EH (cell line): ENCODE measurements at regions not wholly inside any gene's neighbourhood (a gene's known extent, or its start where the extent isn't known, plus 50 kb on each side); places are given as distances from the start of the nearest gene placed in this dataset.

Experiments used
- DNase-seq: peaks from one replicate; pipeline ENCODE4 v3.0.0-alpha.2; 2015; ENCODE audit warnings: low read depth

DNA sequence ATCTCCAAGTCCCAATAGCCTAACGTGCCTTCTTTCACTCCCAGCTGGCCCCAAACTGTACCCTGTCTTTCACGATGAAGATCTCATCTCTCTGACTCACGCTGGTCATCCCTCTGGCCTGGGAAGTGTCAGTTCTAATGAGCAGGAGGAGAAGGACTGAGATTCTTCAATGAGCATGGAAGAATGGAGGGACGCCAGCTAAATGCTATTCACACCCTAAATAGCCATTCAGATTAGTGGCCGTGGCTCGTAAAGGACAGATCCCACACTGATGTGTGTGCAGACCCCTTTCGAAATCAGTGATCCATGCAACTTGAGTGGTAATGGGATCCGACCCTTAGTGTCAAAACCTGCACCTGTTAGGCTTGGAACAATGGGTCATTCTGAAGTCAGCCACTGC, 75.9 kb upstream of the SMYD2 start:
- peak; percentile 8 for DNase-seq

GRCh38 chr1:214208460-214208859, 72.5 kb upstream of the SMYD2 start:
- DNase-seq: no peak

GRCh38 chr1:214209260-214209808, 71.6 kb upstream of the SMYD2 start:
- DNase-seq: no peak

- DNase-seq: peak; percentile 69
These were observed 67.8 kb upstream of the SMYD2 start for GRCh38 chr1:214213136-214213535.

DNA sequence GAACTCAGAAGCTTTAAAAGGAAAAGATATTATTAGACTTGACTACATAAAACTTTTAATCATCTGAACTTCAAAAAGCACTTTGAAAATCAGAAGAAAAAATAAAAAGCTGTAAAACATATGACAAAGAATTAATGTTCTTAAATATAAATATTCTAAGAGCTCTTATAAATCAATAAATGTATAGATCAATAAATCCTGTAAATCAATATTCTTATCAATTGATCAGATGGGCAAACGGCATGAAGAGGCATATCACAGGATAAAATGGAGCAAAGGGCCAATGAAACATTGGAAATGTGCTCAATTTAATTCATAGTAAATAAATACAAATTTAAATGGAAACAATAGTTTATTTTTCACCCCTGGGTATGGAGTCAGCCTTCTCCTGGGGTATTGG, 66.1 kb upstream of the SMYD2 start:
- DNase-seq: no peak

DNA sequence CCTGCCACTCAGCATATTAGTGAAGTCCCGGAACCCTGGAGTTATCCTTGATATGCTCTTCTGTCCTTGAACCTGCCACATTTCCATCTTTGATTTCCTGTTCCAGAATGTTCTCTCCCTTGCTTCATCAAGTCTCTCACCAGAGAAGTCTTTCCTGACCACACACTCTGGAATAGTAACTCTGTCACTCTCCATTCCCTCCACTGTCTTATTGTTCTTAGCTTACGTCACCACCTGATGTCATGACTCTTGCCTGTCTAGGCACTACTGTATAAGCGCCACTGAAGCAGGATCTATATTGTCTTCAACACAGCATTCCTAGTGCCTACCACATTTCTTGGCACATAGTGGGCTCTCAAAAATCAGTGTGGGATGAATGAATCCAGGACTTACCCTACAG, 65.4 kb upstream of the SMYD2 start:
- no peak for DNase-seq

GRCh38 chr1:214216021-214216420, 64.9 kb upstream of the SMYD2 start:
- no peak for DNase-seq

GRCh38 chr1:214216779-214217178, 64.2 kb upstream of the SMYD2 start:
- DNase-seq: no peak

- no peak for DNase-seq
These were observed 61.1 kb upstream of the SMYD2 start for GRCh38 chr1:214219902-214220301.

GRCh38 chr1:214220891-214221290, 60.1 kb upstream of the SMYD2 start:
- DNase-seq: no peak

- DNase-seq: peak; percentile 64
These were observed 56.2 kb upstream of the SMYD2 start for GRCh38 chr1:214224611-214225354.

DNA sequence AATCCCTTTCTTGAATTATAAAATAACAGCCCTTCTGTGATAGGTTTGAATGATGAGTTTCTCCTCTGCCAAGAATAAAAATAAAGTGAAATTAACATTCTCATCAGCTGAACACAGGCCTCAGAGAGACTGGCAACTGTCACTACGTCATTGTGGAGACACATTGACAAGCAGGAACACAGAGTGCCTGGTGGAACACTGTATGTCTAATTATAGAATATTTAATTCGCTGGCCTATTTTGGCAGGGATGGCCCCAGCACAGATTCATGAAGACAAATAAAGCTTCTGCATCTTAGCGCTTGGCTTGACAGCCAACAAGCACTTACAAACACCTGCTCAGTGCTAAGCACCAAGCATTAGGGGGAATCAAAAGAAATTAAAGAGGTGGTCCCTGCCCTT, 52.0 kb upstream of the SMYD2 start:
- no peak for DNase-seq

DNA sequence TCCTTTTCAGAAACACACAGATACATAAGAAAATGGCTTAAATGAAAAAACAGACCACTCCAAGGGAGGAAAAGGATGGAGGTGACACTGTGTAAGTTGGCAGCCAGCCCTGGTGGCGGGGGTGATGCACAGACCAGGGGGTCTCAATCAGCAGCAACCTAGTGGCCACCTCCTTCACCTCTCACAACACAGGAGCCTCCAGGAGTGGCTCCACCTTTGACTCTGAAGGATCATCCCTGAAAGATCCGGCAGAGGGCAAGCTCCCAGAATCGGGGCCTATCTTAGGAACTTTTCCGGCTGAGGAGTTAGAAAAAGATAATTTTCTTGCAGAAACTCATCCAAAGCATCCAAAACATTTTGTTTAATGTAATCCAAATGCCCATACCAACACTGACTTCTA, 51.2 kb upstream of the SMYD2 start:
- DNase-seq: no peak
